ENCODE measurements at regions not wholly inside any gene's neighbourhood (a gene's known extent, or its start where the extent isn't known, plus 50 kb on each side); places are given as distances from the start of the nearest gene placed in this dataset.

DNA sequence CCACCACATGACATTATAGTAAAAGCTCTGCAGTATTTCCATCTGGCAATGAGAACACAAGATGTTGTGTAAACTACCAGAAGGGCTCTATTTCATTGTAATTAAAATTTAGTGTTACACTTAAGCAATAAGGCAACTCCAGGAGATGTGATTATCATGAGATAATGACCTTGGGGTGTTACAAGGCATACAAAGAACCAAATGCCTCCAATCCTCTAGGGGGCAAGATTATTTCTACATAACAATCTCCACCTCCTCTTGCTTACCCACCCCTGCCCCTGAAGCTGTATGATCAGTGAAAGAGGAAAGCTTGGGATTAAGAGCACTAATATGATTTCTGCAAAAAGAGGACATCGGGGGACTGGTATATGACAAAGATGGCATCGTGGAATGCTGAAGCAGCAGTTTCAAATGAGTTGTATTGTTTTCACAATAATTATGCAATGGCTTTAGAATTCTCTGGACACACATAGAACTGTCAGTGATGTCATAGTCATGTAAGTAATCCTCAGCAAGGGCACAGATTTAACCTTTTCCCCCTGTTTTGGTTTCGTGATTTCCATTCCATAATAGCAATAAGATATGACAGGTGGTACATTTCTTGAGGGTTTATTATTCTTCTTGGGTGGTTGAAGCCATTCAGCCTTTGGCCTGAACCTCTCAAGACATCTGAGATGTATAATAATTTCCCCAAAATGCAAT is 295.3 kb downstream of the MZT1 start:
- no peak for DNase-seq

DNA sequence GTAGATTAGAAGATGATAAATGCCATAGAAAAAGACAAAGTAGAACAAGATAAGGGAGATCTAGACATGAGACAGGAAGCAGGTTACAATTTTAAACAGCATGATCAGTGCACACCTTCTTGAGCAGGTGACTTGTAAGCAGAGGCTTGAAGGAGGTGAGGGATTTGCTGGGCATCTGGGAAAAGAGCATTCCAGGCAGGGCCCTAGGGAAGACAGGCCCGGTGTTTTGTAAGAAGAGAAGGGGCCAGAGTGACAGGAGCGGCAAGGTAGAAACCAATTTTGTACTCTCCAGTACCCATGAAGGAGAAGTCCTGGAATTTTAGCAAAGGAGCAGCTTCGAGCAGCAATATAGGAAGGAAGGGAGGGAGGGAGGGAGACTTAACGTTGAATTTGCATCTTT is 296.5 kb downstream of the MZT1 start:
- DNase-seq, result no peak

DNA sequence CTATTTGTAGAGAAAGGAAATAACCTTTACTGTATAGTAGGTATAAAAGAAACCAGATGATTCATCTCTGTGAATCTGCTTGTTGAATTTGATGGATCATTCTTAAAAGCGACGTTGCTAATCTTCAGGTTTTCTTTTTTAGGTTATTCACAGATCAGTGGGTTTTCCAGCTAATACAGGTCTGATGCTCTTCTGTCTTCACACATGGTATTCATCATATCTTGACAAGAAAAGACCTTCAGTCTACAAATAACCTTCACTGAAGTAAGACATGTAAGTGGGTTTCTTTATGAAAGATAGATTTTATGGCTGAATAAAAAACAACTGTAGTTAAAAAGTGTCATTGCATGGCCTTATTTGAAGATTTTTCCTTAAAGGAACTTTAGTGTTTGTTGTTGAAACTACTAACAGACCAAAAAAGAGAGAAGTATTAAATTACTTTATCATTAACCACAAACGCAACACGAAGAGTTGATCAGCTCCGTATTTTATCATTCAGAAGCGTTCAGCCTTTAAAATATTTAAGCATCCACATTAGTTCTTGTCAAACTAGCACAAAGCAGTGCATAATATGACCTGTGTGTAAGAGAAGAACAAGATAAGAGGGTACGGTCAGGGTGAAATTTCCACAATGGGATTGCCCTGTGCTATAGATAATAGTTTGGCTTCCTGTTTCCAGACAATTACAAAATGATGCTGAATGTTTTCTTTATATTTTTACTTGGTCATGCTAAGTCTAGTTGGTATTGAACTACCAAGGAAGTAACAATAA is 299.5 kb downstream of the MZT1 start:
- no peak for DNase-seq

DNA sequence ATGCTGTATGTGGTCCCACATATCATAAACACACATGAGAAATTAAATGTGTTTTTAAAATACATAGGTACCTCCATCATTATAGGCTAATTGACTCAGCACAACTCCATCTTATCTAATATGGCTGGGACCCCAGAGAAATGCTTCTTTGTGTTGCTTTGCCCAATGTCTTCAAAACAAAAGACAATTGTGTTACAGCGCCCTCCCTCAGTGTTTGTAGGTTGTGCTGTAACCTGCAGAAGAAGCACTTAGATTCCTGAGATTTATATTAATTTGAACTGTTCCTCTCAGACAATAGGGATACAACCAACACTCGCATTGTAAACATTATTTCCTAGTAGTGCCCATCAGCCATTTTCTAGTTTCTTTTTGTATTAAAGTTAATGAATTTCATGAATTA is 303.4 kb downstream of the MZT1 start:
- no peak for DNase-seq

DNA sequence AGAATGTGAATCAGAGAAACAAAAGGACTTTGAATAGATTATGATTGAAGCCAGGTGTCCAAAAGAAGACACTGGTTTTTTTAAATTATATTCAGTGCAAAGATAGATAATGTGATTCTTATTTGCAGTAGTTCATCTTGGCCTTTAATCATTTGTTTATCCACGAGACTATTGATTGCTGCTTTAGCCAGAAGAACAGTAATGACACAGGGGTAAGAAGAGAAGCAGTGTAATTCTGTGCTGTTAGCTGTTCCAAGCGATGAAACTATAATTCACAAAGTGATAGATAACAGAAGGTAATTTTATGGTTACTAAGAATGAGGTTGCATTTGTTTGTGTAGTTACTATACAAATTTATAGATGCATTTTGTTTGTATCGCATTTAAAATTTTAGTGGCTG is 311.6 kb downstream of the MZT1 start:
- DNase-seq, result no peak

DNA sequence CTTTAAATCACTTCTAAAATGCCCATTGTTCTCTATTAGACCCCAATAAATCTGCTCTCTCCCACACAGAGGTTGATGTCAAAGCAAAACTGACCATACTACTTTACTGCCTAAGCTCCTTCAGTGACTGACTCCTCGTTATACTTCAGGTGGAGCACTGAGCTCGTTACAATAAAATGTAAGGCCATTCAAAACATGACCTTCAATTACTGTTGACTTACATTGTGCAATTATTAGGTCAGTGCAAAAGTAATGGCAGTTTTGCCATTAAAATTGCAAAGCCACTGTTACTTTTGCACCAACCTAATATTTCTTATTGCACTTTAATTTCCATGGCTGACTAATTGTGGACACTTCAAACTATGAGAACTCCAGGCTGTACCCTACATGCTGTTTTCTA is 314.9 kb downstream of the MZT1 start:
- DNase-seq, result no peak

DNA sequence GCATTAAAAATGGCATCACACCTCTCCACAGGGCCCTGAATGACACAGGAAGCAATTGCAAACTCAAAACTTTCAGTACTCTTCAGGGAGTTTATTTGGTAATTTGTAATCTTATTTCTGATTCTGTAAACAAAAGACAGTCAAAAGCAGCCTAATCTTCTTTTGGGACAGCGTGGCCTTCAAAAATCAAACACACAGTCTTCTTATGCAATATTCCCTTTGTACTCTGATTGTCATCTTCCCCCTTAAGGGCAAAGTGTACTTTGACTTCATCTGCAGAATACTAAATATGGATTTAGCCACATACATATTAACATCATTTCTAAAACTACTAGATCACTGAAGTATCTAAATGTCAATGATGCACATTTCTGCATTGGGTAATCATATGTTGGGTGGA is 322.0 kb downstream of the MZT1 start:
- DNase-seq, result no peak

DNA sequence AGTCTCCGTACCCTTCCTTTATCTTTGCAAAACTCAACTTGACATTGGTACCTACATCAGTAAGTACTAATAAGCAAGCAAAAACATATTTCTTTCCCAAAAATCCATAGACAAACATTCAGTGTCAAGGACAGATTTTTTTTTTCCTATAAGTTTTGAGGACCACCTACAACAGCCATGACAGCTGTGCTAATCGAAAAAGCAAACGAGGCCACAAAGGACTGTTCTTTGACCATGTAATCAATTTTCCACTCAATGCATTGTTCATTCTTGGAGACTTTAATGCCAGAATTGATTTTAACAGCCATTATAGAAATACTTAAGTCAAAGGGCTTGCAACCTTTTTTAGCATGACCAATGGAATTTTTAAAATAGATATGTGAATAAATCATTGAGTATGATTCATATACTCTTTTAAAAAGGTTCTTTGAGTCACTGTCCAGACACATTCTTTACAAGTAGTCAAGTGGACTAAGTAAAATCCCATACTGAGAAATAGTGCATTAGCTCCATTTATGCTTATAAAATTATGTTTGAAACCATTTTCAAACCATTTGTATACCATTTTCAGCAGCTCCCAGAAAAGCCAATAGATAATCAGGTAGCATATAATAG is 323.9 kb downstream of the MZT1 start:
- no peak for DNase-seq

DNA sequence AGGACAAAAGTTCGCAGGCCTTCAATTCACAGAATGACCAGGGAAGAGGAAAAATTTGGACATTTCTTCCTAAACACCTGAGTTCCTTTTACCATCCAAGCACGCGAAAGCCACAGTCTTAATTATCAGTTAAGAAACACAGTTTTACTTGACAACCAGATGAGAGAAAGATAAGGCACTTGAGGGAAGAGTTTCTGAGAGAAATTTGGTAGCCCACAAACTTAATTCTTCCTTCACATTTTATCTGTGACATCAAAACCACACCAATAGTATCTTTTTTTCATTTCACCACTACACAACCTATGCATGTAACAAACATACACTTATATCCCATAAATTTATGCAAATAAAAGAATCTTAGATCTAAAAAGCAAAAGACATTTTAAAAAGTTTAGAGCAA is 326.6 kb downstream of the MZT1 start:
- DNase-seq, result no peak

DNA sequence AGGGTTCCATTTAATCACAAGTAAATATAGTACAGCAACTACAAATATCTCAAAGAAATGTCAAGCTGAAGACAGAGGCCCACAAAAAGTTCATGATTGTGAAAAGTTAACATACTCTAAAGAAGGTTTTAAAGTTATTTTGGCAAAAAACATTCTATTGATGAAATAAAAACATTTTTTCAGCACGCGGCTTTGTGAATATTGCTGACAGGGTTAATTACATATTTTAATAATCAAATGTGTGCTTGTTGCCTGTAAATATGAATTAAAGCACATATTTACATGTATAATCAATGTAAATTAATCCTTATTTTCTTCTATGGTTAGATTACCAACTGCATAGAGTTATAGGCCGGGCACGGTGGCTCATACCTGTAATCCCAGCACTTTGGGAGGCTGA is 328.1 kb downstream of the MZT1 start:
- DNase-seq, result no peak

DNA sequence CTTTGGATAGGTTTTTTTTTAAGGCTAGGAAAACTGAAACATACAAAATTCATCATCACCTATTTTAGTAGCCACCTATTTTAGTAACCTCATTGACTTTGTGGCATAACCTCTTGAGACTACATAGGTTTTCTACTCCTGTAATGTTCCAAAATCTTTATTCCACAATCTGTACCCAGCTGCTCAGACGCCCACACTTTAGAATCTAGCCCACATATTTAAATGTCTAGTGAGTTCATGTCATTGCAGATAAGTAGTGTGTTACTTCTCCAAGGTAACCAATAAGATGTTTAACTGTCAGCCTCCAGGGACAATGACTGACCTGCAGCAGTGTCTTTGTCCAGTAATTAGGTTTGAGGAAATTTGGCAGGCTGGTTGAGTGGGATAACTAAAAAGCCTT is 330.2 kb downstream of the MZT1 start:
- no peak for DNase-seq

DNA sequence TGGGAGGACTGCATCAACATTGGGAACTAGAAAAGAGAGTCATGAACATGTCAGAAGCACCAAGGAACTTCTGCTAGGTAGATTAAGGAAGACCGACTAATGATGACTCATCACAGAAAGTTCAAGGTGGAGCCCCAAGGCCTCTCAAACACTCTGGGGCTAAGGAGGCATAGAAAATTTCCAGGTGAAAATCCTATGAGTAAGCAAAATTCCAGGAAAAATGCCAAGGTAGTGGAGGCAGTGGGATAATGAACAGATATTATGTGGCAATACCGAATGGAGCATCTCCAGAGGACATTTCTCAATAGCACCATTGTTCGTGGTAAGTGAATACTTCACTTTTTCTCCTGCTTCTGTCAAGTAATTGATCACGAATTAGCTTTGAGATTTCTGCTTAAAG is 336.5 kb downstream of the MZT1 start:
- no peak for DNase-seq

DNA sequence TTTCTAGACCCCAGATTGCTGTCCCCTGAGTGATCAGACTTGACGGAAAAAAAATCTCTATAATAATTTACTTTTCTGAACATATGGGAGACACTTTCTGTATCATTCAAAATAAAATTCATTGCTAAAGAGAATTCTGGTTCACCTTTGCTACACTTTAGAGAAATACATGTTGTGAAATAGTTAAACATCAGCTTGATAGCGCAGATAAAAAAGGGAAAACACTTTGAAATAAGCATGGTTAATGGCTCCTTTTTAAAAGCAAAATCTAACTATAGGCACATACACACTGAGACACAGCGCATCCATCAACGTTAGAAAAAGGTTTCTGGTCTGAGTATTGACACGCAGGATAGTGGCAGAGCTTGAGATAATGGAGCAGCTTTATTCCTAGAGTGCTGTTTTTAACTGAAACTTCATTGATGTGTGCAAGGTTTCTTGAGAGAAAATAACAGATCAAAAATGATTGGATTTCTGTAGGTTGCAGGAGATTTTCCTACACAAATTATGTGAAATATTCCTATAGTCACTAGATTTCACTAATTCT is 341.2 kb downstream of the MZT1 start:
- no peak for DNase-seq

DNA sequence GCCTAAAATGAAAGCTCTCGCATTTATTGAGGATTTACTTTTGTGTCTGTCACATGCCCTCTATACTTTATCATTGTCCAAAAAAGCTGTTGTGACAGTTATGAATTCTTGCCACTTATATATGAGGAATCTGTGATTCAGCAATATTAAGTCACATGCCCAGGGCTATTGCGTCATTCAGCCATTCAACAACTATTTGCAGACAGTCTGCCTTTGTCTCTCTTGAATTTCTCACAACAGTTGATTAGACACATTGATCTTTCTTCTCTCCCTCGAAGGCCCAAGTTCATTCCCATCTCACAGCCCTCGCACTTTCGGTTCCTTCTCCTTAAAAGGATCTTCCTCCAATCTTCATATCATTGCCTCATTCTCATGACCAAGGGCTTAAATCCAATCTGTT is 342.6 kb downstream of the MZT1 start:
- no peak for DNase-seq

DNA sequence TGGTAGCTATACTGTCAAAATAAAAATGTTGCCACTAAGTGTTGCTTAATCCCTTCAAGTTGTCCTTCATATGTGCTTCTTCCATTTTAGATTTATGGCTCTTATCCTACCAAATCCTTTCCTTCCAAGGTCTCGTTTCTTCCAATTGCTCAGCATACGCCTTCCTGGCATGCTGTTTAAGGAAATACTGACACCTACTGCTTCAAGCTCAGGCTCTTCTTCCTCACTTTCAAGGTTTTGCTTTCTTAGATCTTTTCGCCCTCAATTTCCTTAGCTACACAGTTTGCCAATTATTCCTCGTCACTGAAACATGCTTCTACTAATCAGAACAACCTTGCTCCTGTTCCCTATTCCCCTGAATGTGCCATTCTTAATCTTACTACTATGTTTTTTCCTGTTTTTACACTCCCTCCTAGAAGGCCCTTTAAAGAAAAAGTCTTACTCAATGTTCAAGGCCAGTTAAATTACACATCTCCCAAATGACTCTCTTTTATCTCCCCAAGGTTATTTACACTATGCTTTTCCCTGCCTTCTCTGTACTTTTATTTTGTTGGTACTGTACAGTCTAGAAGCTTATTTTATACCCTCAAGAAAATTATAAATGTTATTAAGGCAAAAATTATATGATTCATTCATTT is 343.1 kb downstream of the MZT1 start:
- no peak for DNase-seq

DNA sequence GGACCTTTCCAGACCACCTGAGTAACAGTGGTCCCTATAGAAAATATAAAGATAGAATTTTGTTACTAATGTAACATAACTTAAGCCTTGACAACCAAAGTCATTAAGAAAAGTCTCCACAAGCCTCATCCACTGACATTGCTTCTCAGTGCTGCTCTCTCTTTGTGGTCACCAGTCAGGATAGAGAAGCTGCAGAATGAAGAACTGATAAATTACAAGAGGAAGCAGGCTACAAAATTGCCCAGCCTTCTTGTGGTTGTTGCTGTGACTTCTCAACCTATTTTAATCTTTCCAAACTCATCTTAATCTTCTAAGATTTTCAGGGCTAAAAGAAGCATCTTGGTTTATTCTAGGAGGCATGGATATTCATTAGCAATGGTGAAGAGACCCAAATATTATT is 343.8 kb downstream of the MZT1 start:
- no peak for DNase-seq

DNA sequence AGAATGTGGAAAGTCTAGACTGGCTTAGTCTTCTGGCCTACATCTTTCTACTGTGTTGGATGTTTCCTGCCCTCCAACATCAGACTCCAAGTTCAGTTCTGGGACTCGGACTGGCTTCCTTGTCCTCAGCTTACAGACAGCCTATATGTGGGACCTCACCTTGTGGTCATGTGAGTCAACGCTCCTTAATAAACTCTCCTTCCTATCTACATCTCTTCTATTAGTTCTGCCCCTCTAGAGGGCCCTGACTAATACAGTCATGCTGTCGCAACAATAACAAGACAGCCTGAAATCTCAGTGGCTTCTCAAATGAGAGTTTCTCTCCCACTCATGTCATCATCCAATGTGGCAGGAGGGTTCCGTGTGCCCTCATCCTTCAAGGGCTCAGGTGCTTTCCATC is 347.8 kb downstream of the MZT1 start:
- DNase-seq, result no peak

DNA sequence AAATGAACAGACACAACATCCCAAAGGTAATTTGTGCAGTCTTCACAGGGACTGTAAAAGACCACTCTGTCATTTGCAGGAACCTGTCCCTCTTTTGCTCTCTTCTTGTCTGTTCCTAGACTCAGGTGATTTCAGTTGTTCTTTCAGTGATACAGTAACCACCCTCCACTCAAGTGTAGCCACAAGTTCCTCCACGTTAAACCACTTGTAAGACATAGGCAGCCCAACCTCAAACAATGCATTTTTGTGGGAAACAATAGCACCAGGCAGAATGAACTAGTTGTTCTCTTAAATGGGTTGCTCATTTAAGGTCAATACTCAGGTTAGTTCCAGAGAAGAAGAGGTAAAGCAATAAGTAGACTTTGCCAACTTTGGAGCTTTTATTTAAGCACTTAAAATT is 359.4 kb downstream of the MZT1 start:
- DNase-seq, result no peak

DNA sequence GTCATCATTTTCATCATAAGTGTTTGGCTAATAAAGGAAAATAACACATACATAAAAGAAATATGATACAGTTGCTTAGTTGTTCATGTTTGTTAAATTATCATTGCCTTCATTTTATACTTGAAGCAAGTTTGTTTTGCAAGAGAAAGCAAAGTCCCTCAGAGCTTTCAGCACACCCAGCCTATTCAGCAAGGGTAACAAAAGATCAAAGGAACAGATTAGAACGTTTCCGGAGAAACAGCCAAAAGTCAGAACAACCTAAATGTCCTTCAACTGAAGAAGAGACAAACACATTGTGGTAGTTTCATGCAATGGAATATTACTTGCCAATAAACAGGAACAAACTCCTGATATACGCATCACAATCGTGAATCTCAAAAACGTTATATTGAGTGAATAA is 380.7 kb downstream of the MZT1 start:
- no peak for DNase-seq

DNA sequence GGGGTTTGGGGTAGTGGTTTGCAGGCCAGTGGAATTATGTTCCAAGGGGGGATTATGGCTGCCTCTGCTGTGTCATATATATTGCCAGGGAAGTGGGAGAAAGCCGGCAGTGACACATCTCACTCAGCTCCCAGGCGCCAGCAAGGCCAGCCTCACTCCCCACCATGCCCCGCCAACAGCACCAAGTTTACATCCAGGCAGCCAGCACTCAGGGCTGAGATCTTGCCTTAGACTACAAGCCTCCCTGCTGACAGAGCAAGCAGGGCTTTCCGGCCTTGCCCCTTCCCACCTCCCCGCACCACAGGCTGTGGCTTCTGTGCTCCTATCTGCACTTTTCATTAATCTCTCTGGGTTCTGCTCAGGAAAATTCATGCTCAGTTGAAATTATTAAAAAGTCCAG is 385.1 kb downstream of the MZT1 start:
- DNase-seq, result no peak

DNA sequence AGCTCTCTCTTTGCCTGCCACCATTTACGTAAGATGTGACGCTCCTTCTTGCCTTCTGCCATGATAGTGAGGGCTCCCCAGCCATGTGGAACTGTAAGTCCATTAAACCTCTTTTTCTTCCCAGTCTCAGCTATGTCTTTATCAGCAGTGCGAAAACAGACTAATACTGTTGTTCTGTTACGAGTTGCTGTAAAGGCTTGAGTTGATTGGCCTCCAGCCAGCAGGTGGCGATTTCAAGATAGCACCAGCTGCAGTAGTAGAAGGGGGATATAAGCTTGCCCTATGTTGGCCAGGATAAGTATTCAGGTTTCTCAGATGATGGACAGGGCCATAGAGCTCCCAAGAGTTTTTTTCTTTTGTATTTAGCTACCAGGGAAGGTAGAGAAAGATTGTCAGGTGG is 385.5 kb downstream of the MZT1 start:
- DNase-seq, result no peak

DNA sequence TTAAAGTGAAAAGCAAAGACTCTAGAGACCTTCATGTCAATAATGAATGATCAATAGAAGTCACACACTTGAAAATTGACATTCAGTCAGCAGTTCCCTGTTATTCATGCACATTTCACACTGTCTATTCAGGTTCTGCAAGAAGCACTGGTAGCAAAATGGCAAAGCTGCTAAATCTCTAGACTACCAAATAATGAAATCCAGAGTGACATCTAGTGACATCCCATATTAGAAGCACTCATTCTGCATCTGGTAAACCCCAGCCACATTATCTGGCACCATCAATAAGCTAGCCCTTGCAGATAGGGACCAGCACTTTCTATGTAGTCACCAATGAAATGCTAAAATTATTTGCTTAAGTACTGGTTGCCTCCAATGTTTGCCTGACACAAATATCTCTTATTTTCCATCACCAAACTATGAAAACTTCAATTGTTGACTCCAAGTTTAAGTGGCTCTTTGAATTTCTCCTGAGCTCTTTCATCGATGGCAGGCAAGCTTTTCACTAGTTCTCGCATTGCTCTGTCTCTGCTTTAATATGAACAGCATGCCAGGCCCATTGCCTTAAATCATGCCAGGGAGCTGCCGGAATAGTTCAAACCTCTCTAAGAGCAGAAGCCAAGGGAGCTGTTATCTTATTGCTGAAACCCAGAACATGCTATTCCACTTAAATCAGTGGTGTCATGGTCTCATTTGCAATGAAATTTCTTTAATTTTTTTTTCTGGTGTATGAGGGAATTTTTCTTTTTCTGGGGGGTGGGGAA is 409.9 kb downstream of the MZT1 start:
- DNase-seq, result no peak

DNA sequence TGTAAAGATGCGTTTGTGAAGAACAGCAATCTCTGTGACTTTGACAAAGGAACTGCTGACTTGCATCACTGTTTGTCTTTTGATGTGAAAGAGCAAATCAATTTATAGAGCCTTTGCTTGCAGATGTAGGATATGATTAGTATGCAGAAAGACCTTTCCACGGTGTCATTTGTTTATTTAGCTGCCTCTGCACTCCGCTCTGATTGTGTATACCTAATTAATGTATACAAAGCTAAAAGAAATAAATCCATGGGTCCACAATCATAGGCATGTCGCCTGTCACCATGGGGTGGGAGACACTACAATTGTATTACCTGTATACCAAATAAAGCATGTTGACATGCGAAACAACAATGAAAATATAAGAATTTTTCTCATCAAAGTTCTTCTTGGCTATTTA is 410.7 kb downstream of the MZT1 start:
- DNase-seq, result no peak
